ENCODE measurements at regions not wholly inside any gene's neighbourhood (a gene's known extent, or its start where the extent isn't known, plus 50 kb on each side); places are given as distances from the start of the nearest gene placed in this dataset.

GRCh38 chr5:120738568-120738967, 274.5 kb downstream of the PRR16 start:
- H3K36me3 ChIP-seq = no peaks in the 10 kb centered on the region
- no peaks in the 10 kb centered on the region for H3K9me3 ChIP-seq
- no peak for TF ChIP-seq CTCF (IDR thresholded peaks at IDR 0.05; ENCODE audit: low read depth, low read length)
- H3K4me1 ChIP-seq = no peaks in the 10 kb centered on the region
- H3K27me3 ChIP-seq = no peaks in the 10 kb centered on the region
- no peak for DNase-seq
- no peak overlapping the region for H3K4me3 ChIP-seq (ENCODE audit: low read depth, low read length)

GRCh38 chr5:120740989-120741388, 276.9 kb downstream of the PRR16 start:
- DNase-seq = no peak
- H3K4me1 ChIP-seq = 0 out of 2 replicates have a peak, but pooled peaks cover 2% of the 10 kb centered on the region
- H3K27me3 ChIP-seq = no peaks in the 10 kb centered on the region
- no peak overlapping the region for H3K4me3 ChIP-seq (ENCODE audit: low read depth, low read length)
- H3K36me3 ChIP-seq = no peaks in the 10 kb centered on the region
- H3K9me3 ChIP-seq = no peaks in the 10 kb centered on the region
- no peak for TF ChIP-seq CTCF (IDR thresholded peaks at IDR 0.05; ENCODE audit: low read depth, low read length)

GRCh38 chr5:120748474-120748873, 284.4 kb downstream of the PRR16 start:
- Histone ChIP-seq H3K36me3 (no peaks in the 10 kb centered on the region), H3K27me3 (no peaks in the 10 kb centered on the region), H3K4me3 (ENCODE audit: low read depth, low read length) (no peak overlapping the region), H3K9me3 (no peaks in the 10 kb centered on the region), H3K4me1 (0 out of 2 replicates have a peak, but pooled peaks cover 2% of the 10 kb centered on the region)
- TF ChIP-seq CTCF (IDR thresholded peaks at IDR 0.05; ENCODE audit: low read depth, low read length) = no peak
- DNase-seq = no peak

GRCh38 chr5:120749737-120750136, 285.6 kb downstream of the PRR16 start:
- H3K4me3 ChIP-seq (ENCODE audit: low read depth, low read length) = no peak overlapping the region
- no peak for TF ChIP-seq CTCF (IDR thresholded peaks at IDR 0.05; ENCODE audit: low read depth, low read length)
- no peak for DNase-seq
- H3K4me1 ChIP-seq = no peaks in the 10 kb centered on the region
- no peaks in the 10 kb centered on the region for H3K36me3 ChIP-seq
- H3K9me3 ChIP-seq = no peaks in the 10 kb centered on the region
- no peaks in the 10 kb centered on the region for H3K27me3 ChIP-seq

- TF ChIP-seq CTCF (IDR thresholded peaks at IDR 0.05; ENCODE audit: low read depth, low read length) = no peak
Observed at GRCh38 chr5:120759587-120759986, 295.5 kb downstream of the PRR16 start.

GRCh38 chr5:120761986-120762385, 297.9 kb downstream of the PRR16 start:
- no peak overlapping the region for H3K4me3 ChIP-seq (ENCODE audit: low read depth, low read length)
- no peaks in the 10 kb centered on the region for H3K27me3 ChIP-seq
- no peak for TF ChIP-seq CTCF (IDR thresholded peaks at IDR 0.05; ENCODE audit: low read depth, low read length)
- no peaks in the 10 kb centered on the region for H3K36me3 ChIP-seq
- no peaks in the 10 kb centered on the region for H3K4me1 ChIP-seq
- H3K9me3 ChIP-seq = no peaks in the 10 kb centered on the region
- no peak for DNase-seq

More at GRCh38 chr5:120759587-120759986, 295.5 kb downstream of the PRR16 start:
- Histone ChIP-seq H3K27me3 (no peaks in the 10 kb centered on the region), H3K36me3 (no peaks in the 10 kb centered on the region), H3K9me3 (no peaks in the 10 kb centered on the region), H3K4me3 (ENCODE audit: low read depth, low read length) (no peak overlapping the region), H3K4me1 (no peaks in the 10 kb centered on the region)
- no peak for DNase-seq
